ENCODE measurements at regions not wholly inside any gene's neighbourhood (a gene's known extent, or its start where the extent isn't known, plus 50 kb on each side); places are given as distances from the start of the nearest gene placed in this dataset.

GRCh38 chr9:1918108-1918507 lies 97.0 kb upstream of the SMARCA2 start:
- WGBS: 52% methylated on average over 3 of the region's 3 CpGs
- no peak for TF ChIP-seq CTCF (IDR thresholded peaks at IDR 0.05)
- no peak for TF ChIP-seq POLR2AphosphoS5 (IDR thresholded peaks at IDR 0.05)
- no peak for TF ChIP-seq POLR2A (IDR thresholded peaks at IDR 0.05)
- Histone ChIP-seq H3K27me3 (no peaks in the 10 kb centered on the region), H3K4me1 (peaks cover 14% of the 10 kb centered on the region), H3K27ac (no peak overlapping the region), H3K36me3 (no peaks in the 10 kb centered on the region), H3K4me3 (no peak overlapping the region), H3K9me3 (no peaks in the 10 kb centered on the region)
- DNase-seq (ENCODE audit: low spot score in 2 of 2): no peak

GRCh38 chr9:1918622-1919021 lies 96.5 kb upstream of the SMARCA2 start:
- Histone ChIP-seq H3K4me3 (no peak overlapping the region), H3K27ac (no peak overlapping the region), H3K9me3 (no peaks in the 10 kb centered on the region), H3K4me1 (peaks cover 14% of the 10 kb centered on the region), H3K27me3 (no peaks in the 10 kb centered on the region), H3K36me3 (no peaks in the 10 kb centered on the region)
- TF ChIP-seq CTCF (IDR thresholded peaks at IDR 0.05): no peak
- TF ChIP-seq POLR2AphosphoS5 (IDR thresholded peaks at IDR 0.05): no peak
- no peak for TF ChIP-seq EP300 (IDR thresholded peaks at IDR 0.05)
- no peak for TF ChIP-seq POLR2A (IDR thresholded peaks at IDR 0.05)
- DNase-seq (ENCODE audit: low spot score in 2 of 2): no peak
- 85% methylated on average over 5 of the region's 5 CpGs for WGBS

GRCh38 chr9:1919229-1919628 lies 95.9 kb upstream of the SMARCA2 start:
- WGBS: 95% methylated on average over 4 of the region's 4 CpGs
- Histone ChIP-seq H3K27me3 (no peaks in the 10 kb centered on the region), H3K9me3 (no peaks in the 10 kb centered on the region), H3K36me3 (no peaks in the 10 kb centered on the region), H3K27ac (no peak overlapping the region), H3K4me1 (peaks cover 14% of the 10 kb centered on the region), H3K4me3 (no peak overlapping the region)
- TF ChIP-seq CTCF (IDR thresholded peaks at IDR 0.05) (no peak), POLR2A (IDR thresholded peaks at IDR 0.05) (no peak), POLR2AphosphoS5 (IDR thresholded peaks at IDR 0.05) (no peak), EP300 (IDR thresholded peaks at IDR 0.05) (no peak)
- no peak for DNase-seq (ENCODE audit: low spot score in 2 of 2)

GRCh38 chr9:1920386-1920785 lies 94.8 kb upstream of the SMARCA2 start:
- H3K9me3 ChIP-seq: no peaks in the 10 kb centered on the region
- no peak for TF ChIP-seq POLR2AphosphoS5 (IDR thresholded peaks at IDR 0.05)
- 78% methylated on average over 3 of the region's 3 CpGs for WGBS
- H3K4me3 ChIP-seq: no peak overlapping the region
- DNase-seq (ENCODE audit: low spot score in 2 of 2): no peak
- H3K4me1 ChIP-seq: peaks cover 14% of the 10 kb centered on the region
- no peaks in the 10 kb centered on the region for H3K27me3 ChIP-seq
- H3K27ac ChIP-seq: no peak overlapping the region
- no peaks in the 10 kb centered on the region for H3K36me3 ChIP-seq

- no peaks in the 10 kb centered on the region for H3K36me3 ChIP-seq
- no peak overlapping the region for H3K27ac ChIP-seq
- no peaks in the 10 kb centered on the region for H3K27me3 ChIP-seq
- H3K9me3 ChIP-seq: no peaks in the 10 kb centered on the region
- WGBS: 84% methylated on average over 3 of the region's 3 CpGs
- no peak overlapping the region for H3K4me3 ChIP-seq
- peaks cover 12% of the 10 kb centered on the region for H3K4me1 ChIP-seq
- DNase-seq (ENCODE audit: low spot score in 2 of 2): no peak
- TF ChIP-seq EP300 (IDR thresholded peaks at IDR 0.05) (no peak), CTCF (IDR thresholded peaks at IDR 0.05) (no peak), POLR2AphosphoS5 (IDR thresholded peaks at IDR 0.05) (no peak), POLR2A (IDR thresholded peaks at IDR 0.05) (no peak)
Measured at GRCh38 chr9:1922026-1922425, 93.1 kb upstream of the SMARCA2 start.

GRCh38 chr9:1927546-1927945 lies 87.6 kb upstream of the SMARCA2 start:
- WGBS: 96% methylated on average over 6 of the region's 6 CpGs
- Histone ChIP-seq H3K4me3 (no peak overlapping the region), H3K27me3 (no peaks in the 10 kb centered on the region), H3K36me3 (no peaks in the 10 kb centered on the region), H3K9me3 (no peaks in the 10 kb centered on the region), H3K27ac (no peak overlapping the region), H3K4me1 (no peaks in the 10 kb centered on the region)
- DNase-seq (ENCODE audit: low spot score in 2 of 2): no peak
- no peak for TF ChIP-seq EP300 (IDR thresholded peaks at IDR 0.05)
- no peak for TF ChIP-seq POLR2A (IDR thresholded peaks at IDR 0.05)
- no peak for TF ChIP-seq POLR2AphosphoS5 (IDR thresholded peaks at IDR 0.05)
- TF ChIP-seq CTCF (IDR thresholded peaks at IDR 0.05): no peak

Data from suprapubic skin (tissue), 4 donors.